Activated T-cell treated with anti-CD3 and anti-CD28 coated beads, Interleukin-2, amount 50 U/mL, for 48 hours (primary cell): ENCODE measurements at regions not wholly inside any gene's neighbourhood (a gene's known extent, or its start where the extent isn't known, plus 50 kb on each side); places are given as distances from the start of the nearest gene placed in this dataset.
"Not testable (repeated sequence)": the region's sequence is repeated elsewhere in the genome, so short reads cannot be mapped to it uniquely, and the experiment has no call there.

Source experiments
- DNase-seq, 2 experiments: peaks; one replicate each; pipeline ENCODE4 v3.0.0-alpha.2; 2020

DNA sequence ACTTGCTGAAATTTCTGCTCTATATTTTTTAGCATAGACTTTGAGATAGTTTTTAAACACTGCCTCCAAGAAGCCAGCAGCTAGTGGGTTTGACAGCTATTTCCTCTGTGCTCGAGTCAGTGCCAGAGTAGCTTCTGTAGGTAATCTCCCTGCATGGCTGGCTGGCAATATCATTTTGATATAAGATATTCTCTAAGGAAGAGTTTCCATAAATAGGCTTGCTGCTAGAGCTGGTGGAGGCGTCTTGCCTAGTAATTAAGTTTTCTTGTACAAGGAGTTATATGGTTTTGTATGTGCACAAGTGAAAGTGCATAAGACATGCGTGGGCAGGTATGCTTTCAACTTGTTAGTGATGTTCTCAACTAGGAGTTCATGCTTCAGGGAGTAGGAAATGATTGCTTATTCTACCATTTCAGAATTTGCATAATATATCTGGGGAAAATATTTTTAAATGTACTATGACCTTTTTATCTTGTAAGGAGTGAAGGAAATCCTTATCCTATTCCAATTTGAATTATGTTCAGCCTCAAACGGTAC is 74.1 kb upstream of the CCL21 start:
- DNase-seq = no peak

DNA sequence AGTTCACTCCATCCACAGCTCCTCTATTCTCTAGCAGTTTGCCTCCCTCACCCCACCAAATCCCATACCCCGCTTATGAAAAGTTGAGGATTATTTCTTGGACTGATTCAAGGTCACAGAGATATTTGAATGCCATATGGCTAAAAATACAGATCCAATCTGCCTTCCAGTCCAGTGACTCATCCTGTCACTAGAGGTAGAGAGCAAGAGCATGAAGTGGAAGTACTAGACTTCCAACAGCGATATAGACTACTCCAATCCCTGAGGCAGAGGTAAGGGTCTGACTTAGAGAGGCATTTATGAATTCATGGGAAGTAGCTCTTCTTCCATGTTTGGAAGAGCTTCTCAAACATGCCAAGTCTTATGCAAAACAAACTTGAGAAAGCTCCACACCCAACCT is 72.4 kb upstream of the CCL21 start:
- no peak for DNase-seq

DNA sequence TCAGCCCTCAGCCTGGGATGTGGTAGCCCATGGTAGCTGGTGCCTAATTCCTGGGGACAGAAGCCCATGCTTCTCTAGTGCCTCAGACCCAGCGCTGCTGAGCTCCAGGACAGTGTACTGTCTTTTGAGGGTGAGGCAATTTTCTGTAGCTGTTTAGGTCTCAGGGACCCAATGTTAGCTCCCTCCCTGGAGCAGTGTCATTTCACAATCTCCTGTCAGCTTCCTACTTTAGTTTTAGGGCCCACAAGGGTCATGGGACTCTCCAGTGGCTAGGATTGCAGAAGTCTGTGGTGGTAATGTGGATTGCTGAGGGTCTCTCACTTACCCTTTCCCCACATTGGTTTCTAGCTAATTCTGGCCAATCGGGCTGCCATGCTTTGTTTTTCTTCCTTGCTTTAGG is 67.7 kb upstream of the CCL21 start:
- no peak for DNase-seq

DNA sequence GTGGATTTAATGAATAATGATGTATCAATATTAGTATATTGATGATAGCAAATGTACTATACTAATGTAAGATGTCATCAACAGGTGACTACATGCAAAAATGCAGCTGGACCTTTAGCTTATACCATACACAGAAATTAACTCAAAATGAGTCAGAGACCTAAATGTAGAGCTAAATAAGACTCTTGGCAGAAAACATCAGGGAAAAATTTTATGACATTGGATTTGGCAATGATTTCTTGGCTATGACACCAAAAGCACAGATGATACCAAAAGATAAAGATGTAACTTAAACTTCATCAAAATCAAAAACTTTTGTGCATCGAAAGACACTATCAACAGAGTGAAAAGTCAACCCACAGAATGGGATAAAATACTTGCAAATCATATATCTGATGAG is 64.0 kb upstream of the CCL21 start:
- DNase-seq = no peak

DNA sequence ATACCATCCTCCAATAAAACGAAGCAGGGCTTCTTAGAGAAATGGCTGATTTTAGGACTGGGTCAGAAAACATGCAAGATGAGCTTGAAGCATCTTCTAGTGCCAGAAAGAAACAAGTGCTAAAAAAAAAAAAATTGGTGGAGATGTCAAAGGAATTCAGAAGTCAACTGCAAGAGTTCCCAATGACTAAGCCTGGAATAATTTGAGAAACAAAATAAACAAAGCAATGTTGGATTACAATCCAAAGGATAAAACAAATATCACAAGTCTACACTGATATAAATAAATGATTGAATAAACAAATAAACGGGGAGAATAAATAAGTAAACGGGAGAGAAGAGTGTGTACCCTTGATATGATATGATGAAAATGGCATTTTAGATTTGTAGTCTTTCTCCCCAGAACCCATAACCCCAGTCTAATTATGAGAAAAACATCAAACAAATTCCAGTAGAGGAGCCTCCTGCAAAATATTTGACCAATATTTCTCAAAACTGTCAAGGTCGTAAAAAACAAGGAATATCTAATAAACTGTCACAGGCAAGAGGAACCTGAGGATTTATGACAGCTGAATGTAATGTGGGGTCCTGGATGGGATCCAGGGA is 63.5 kb upstream of the CCL21 start:
- DNase-seq = no peak

DNA sequence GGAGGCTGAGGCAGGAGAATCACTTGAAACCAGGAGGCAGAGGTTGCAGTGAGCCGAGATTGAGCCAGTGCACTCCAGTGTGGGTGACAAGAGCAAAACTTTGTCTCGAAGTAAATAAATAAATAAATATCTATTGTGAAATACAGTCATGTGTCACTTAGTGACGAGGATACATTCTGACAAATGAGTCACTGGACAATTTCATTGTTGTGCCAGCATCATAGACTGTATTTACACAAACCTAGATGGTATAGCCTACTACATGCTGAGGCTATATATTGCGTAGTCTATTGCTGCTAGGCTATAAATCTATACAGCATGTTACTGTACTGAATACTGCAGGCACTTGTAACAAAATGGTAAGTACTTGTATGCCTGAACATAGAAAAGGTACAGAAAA is 61.1 kb upstream of the CCL21 start:
- DNase-seq = no peak

DNA sequence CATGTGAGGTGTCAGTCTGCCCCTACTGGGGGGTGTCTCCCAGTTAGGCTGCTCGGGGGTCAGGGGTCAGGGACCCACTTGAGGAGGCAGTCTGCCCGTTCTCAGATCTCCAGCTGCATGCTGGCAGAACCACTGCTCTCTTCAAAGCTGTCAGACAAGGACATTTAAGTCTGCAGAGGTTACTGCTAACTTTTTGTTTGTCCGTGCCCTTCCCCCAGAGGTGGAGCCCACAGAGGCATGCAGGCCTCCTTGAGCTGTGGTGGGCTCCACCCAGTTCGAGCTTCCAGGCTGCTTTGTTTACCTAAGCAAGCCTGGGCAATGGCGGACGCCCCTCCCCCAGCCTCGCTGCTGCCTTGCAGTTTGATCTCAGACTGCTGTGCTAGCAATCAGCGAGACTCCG is 57.2 kb upstream of the CCL21 start:
- DNase-seq = not testable (repeated sequence)

DNA sequence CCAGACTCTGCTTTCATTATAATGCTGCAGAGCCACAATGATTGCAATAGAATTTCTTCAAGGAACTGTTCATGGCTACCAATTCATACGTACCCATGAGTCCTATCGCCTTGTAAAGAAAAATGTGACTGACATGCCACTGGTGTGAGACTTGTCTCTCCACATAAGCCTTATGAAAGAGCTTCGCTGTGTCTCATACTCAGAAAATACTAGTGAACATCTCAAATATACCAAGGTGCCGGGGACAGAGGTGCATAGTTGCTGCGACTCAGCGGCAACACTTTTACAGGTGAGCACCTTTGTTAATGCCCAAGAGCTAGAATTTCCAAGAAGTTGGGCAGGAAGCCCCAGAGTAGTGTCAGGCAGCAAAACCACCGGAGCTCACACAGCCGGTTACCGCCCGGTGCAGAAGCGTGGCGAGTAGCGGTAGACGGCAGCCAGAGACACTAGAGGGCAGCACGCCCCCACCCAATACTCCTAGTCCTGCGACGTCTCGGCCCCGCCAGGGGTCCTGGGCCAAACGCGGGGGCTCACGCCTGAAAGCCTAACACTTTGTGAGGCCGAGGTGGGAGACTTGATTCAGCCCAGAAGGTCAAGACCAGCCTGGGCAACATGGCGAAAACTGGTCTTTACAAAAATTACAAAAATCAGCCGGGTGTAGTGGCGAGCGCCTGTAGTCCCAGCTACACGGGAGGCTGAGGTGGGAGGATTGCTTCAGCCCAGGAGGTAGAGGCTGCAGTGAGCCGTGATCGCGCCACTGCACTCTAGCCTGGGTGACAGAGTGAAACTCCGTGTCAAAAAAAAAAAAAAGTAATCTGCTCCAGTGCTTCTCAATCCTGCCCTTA is 50.5 kb upstream of the CCL21 start:
- DNase-seq = peak; percentile 61 to 75
